ENCODE measurements at regions not wholly inside any gene's neighbourhood (a gene's known extent, or its start where the extent isn't known, plus 50 kb on each side); places are given as distances from the start of the nearest gene placed in this dataset.
"Not testable (repeated sequence)": the region's sequence is repeated elsewhere in the genome, so short reads cannot be mapped to it uniquely, and the experiment has no call there.

GRCh38 chrX:23458957-23459356, 124.3 kb downstream of the PTCHD1 start:
- CTCF ChIA-PET; DNase-seq; ATAC-seq (ENCODE audit: low read depth); H3K4me2 ChIP-seq (ENCODE audit: low read depth, low read length); dilution Hi-C loops (cut with HindIII; ENCODE audit: low sequenced_read_pairs, unreplicated experiment); H3K27ac ChIP-seq (ENCODE audit: insufficient read depth, low read length); H3K27me3 ChIP-seq (ENCODE audit: control insufficient read depth, insufficient read depth, low read length); H2BK5ac ChIP-seq (ENCODE audit: low read depth, low read length, poor library complexity, severe bottlenecking); H3K56ac ChIP-seq (ENCODE audit: extremely low read depth, insufficient read depth, low read length); H2AK5ac ChIP-seq (ENCODE audit: low read depth, low read length); POLR2A ChIA-PET (ENCODE audit: unreplicated experiment); H3K23ac ChIP-seq (ENCODE audit: low read depth, low read length); BruUV-seq (replicated peaks); H2AFZ ChIP-seq (replicated peaks; ENCODE audit: low read length, poor library complexity); H3K9me3 ChIP-seq (ENCODE audit: control insufficient read depth, insufficient read depth, low read length); H3K14ac ChIP-seq (replicated peaks; ENCODE audit: low read depth, low read length); H3K36me3 ChIP-seq (ENCODE audit: control insufficient read depth, insufficient read depth, low read length); H3K9ac ChIP-seq (ENCODE audit: low read depth, low read length); H4K8ac ChIP-seq (ENCODE audit: low read depth in 2 of 2, low read length in 2 of 2); H2BK20ac ChIP-seq (ENCODE audit: low read depth, low read length); H3K4me3 ChIP-seq (ENCODE audit: insufficient read depth, low read depth, low read length); H3K4ac ChIP-seq (ENCODE audit: low read depth, low read length); intact Hi-C loops (cut with micrococcal nuclease); H3K79me1 ChIP-seq (ENCODE audit: low read depth in 1 of 2, low read length in 2 of 2); H3K4me1 ChIP-seq (ENCODE audit: control insufficient read depth, insufficient read depth, low read length); H3K9me1 ChIP-seq (ENCODE audit: insufficient read depth, low read length); H3K18ac ChIP-seq (ENCODE audit: low read depth, low read length); H4K5ac ChIP-seq (ENCODE audit: low read depth, low read length); H4K91ac ChIP-seq (ENCODE audit: insufficient read depth, low read depth, low read length); H2BK120ac ChIP-seq (ENCODE audit: low read depth, low read length); H4K20me1 ChIP-seq (ENCODE audit: insufficient read depth, low read length); H2BK15ac ChIP-seq (ENCODE audit: low read depth, low read length); in situ Hi-C loops (cut with MboI; ENCODE audit: low sequenced_read_pairs); H2AK9ac ChIP-seq (replicated peaks; ENCODE audit: low read depth, low read length, poor library complexity): not testable (repeated sequence)
- WGBS, 2 experiments (ENCODE audit: extremely low coverage in 2 of 2, insufficient read length in 1 of 2): 66% methylated on average over 7 of the region's 13 CpGs; no CpG with 5 or more reads in 1 of the 2 experiments
